ENCODE measurements at regions not wholly inside any gene's neighbourhood (a gene's known extent, or its start where the extent isn't known, plus 50 kb on each side); places are given as distances from the start of the nearest gene placed in this dataset.

DNA sequence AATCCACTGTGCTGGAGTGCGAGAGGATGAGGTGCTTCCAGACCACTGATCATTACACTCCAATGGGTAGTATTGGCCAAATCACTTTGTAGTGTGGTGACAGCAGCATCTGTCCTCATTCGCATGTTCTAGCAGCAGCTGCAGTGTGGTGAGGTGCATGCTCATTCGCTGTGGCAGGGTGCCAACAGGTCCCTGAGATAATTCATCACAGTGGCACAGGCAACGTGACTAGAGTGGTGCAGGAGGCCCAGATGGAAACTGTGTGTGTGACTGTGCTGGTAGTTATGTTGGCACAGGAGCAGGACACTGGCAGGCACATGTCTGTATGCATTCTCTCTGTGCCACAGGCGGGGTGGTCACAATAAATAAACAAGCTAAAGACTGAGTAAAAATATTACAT lies 329.5 kb upstream of the SYT4 start:
- H3K4me1 Mint-ChIP-seq: no peaks in the 10 kb centered on the region
- no peak overlapping the region for H3K27ac Mint-ChIP-seq
- ATAC-seq (ENCODE audit: low read depth) (no peak), DNase-seq (no peak)
- peaks cover 26% of the 10 kb centered on the region for H3K9me3 Mint-ChIP-seq
- H3K4me3 Mint-ChIP-seq: no peak overlapping the region
- TF ChIP-seq, protein P1, sequence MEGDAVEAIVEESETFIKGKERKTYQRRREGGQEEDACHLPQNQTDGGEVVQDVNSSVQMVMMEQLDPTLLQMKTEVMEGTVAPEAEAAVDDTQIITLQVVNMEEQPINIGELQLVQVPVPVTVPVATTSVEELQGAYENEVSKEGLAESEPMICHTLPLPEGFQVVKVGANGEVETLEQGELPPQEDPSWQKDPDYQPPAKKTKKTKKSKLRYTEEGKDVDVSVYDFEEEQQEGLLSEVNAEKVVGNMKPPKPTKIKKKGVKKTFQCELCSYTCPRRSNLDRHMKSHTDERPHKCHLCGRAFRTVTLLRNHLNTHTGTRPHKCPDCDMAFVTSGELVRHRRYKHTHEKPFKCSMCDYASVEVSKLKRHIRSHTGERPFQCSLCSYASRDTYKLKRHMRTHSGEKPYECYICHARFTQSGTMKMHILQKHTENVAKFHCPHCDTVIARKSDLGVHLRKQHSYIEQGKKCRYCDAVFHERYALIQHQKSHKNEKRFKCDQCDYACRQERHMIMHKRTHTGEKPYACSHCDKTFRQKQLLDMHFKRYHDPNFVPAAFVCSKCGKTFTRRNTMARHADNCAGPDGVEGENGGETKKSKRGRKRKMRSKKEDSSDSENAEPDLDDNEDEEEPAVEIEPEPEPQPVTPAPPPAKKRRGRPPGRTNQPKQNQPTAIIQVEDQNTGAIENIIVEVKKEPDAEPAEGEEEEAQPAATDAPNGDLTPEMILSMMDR (IDR thresholded peaks at IDR 0.05): no peak
- ChIA-PET CTCF (no interaction called here), POLR2A (no interaction called here)
- H3K36me3 Mint-ChIP-seq (ENCODE audit: low read depth): no peaks in the 10 kb centered on the region
- intact Hi-C loops (cut with micrococcal nuclease): no loop called here
- no peaks in the 10 kb centered on the region for H3K27me3 Mint-ChIP-seq

DNA sequence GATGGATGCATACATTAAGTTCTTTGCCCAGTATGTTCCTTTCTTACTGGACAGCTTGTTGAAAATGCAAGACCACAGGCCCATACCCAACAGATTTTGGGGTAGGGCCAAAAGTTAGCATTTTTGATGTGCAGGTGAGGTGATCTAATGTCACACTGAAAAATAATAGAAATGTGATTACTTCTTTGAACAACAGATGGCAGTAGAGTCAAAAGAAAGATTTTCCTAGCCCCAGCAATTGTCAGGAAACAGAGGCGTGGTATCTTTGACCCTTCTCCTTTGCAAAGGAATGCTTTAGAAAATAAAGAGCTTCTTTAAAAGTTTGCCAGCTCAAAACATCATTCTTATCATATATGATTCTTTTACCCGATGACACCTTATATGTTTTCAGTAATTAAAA lies 343.6 kb upstream of the SYT4 start:
- ATAC-seq (ENCODE audit: low read depth): no peak
- ChIA-PET CTCF (interaction anchor here (0.7 to 5.1 kb wide), 4 partner anchors 10 to 1763 kb away, joined by 3 to 92 read pairs (median 4); no protein-coding TSS in a partner anchor), POLR2A (no interaction called here)
- TF ChIP-seq, protein P1 (IDR thresholded peaks at IDR 0.05): no peak
- H3K4me3 Mint-ChIP-seq: no peak overlapping the region
- H3K9me3 Mint-ChIP-seq: no peaks in the 10 kb centered on the region
- H3K4me1 Mint-ChIP-seq: no peaks in the 10 kb centered on the region
- H3K27me3 Mint-ChIP-seq: peaks cover 5% of the 10 kb centered on the region
- DNase-seq: no peak
- H3K36me3 Mint-ChIP-seq (ENCODE audit: low read depth): no peaks in the 10 kb centered on the region
- no peak overlapping the region for H3K27ac Mint-ChIP-seq
- intact Hi-C loops (cut with micrococcal nuclease): loop anchor here (1.0 to 10.0 kb wide), 4 partner anchors 474 to 2000 kb away; no protein-coding TSS in a partner anchor

DNA sequence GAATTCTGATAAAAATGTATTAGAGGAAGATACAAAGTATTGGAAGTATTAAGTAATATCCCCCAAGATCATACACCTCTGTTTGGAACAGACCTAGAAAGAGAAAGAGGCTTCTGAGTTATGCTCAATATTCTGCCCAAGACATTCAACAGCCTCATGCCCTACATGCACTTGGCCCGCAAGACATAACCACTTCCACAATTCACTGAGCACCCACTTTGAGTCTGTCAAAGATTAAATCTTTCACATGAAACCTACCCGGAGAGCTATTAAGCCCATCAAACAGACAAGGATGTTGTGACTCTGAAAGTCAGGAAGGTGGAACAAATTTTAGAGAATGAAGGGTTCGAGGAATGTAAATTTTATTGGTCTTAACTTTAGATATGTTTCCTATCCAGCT lies 344.7 kb upstream of the SYT4 start:
- POLR2A ChIA-PET: no interaction called here
- H3K4me3 Mint-ChIP-seq: no peak overlapping the region
- H3K9me3 Mint-ChIP-seq: no peaks in the 10 kb centered on the region
- no peak overlapping the region for H3K27ac Mint-ChIP-seq
- H3K36me3 Mint-ChIP-seq (ENCODE audit: low read depth): no peaks in the 10 kb centered on the region
- CTCF ChIA-PET: interaction anchor here (5.1 kb wide), 1 partner anchor 1761 kb away, joined by 92 read pairs; no protein-coding TSS in a partner anchor
- no peak for DNase-seq
- TF ChIP-seq, protein P1 (IDR thresholded peaks at IDR 0.05): no peak
- intact Hi-C loops (cut with micrococcal nuclease): loop anchor here (10.0 kb wide), 1 partner anchor 473 kb away; no protein-coding TSS in a partner anchor
- H3K4me1 Mint-ChIP-seq: no peaks in the 10 kb centered on the region
- ATAC-seq (ENCODE audit: low read depth): no peak
- peaks cover 3% of the 10 kb centered on the region for H3K27me3 Mint-ChIP-seq

DNA sequence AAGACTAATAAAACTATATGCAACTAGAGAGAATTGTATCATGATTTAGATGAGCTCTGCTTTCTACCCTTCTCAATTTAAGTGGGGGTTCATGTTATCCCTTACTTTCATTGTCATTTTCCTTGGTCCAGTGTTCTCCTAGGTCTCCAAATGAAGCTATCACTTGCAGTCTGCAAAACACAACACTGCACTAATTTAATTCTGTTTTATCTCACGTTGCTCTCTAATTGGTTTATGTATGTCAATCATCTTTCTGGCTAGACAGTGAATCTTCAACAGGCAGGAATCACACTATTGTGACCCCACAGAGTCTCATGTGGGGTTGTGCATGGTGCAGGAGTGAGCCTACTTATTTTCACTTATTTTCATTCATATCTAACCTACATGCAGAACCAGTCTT lies 348.3 kb upstream of the SYT4 start:
- ATAC-seq (ENCODE audit: low read depth) (no peak), DNase-seq (no peak)
- H3K27me3 Mint-ChIP-seq: peaks cover 3% of the 10 kb centered on the region
- TF ChIP-seq, protein P1 (IDR thresholded peaks at IDR 0.05): no peak
- H3K4me3 Mint-ChIP-seq: no peak overlapping the region
- H3K4me1 Mint-ChIP-seq: no peaks in the 10 kb centered on the region
- no peaks in the 10 kb centered on the region for H3K36me3 Mint-ChIP-seq (ENCODE audit: low read depth)
- ChIA-PET POLR2A (no interaction called here), CTCF (interaction anchor here (0.9 kb wide), 1 partner anchor 1754 kb away, joined by 3 read pairs; no protein-coding TSS in a partner anchor)
- no peaks in the 10 kb centered on the region for H3K9me3 Mint-ChIP-seq
- no peak overlapping the region for H3K27ac Mint-ChIP-seq
- intact Hi-C loops (cut with micrococcal nuclease): loop anchor here (10.0 kb wide), 1 partner anchor 469 kb away; no protein-coding TSS in a partner anchor

DNA sequence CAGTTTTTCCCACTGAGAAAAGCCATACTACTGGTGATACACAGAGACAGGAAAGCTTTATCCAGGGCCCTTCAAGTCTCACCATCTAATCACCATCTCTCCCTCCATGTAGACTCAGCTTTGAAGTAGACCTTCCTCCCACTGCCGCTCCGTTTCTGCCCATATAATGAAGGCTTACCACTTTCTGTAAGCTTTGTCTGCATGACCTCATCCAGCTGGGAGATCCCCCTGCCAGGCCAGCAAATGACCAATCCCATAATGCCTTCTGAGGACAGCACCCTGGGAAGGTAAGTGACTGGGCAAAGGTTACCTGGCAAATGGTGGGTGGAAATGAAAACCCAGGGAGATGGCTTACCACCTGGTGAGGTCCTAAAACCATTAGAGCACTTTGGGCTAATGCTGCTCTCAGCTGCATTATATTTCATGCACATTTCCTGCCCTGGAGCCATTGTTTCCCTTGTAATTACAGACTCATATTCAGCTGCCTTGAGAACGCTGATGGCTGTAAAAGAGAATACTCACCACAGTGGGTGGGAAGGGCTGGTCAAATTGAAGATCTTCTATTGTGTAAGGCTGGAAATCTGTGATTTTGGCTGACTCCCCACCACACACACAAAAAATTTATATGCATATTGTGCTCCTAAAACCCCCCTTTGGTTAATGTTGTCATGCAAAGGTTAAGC lies 350.7 kb upstream of the SYT4 start:
- H3K36me3 Mint-ChIP-seq (ENCODE audit: low read depth): no peaks in the 10 kb centered on the region
- ChIA-PET POLR2A (no interaction called here), CTCF (no interaction called here)
- H3K4me1 Mint-ChIP-seq: no peaks in the 10 kb centered on the region
- TF ChIP-seq, protein P1 (IDR thresholded peaks at IDR 0.05): no peak
- DNase-seq (no peak), ATAC-seq (ENCODE audit: low read depth) (no peak)
- H3K9me3 Mint-ChIP-seq: no peaks in the 10 kb centered on the region
- intact Hi-C loops (cut with micrococcal nuclease): loop anchor here (10.0 kb wide), 1 partner anchor 467 kb away; no protein-coding TSS in a partner anchor
- no peaks in the 10 kb centered on the region for H3K27me3 Mint-ChIP-seq
- no peak overlapping the region for H3K4me3 Mint-ChIP-seq
- no peak overlapping the region for H3K27ac Mint-ChIP-seq

All from activated B cell treated with CpG ODN at 0.5 μM for 24 hours (primary cell).